ENCODE measurements at regions not wholly inside any gene's neighbourhood (a gene's known extent, or its start where the extent isn't known, plus 50 kb on each side); places are given as distances from the start of the nearest gene placed in this dataset.
"Not testable (repeated sequence)": the region's sequence is repeated elsewhere in the genome, so short reads cannot be mapped to it uniquely, and the experiment has no call there.

GRCh38 chr5:7209658-7210057 lies 186.3 kb upstream of the ADCY2 start:
- DNase-seq (ENCODE audit: low read depth in 2 of 2, low spot score in 1 of 2) = no peak

GRCh38 chr5:7210549-7210948 lies 185.4 kb upstream of the ADCY2 start:
- no peak for DNase-seq (ENCODE audit: low read depth in 2 of 2, low spot score in 1 of 2)

- no peak for DNase-seq (ENCODE audit: low read depth in 2 of 2, low spot score in 1 of 2)
Observed at GRCh38 chr5:7213525-7213924, 182.4 kb upstream of the ADCY2 start.

DNA sequence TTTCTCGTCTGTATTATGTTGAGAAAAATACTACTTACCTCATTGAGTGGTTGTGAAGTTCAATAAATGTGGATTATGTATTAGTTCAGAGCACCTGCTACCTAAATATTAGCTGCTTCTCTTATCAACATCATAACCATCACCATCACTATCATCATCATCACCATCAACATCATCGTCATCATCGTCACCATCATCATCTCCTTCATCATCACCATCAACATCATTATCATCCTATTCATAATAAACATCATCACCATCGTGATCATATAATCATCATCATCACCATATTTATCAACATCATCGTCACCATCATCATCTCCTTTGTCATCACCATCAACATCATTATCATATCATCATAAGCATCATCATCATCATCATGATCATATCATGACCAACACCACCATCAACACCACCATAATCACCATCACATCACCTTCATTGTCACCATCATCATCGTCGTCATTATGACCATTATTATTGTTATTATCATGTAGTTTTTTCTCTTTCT lies 181.0 kb upstream of the ADCY2 start:
- no peak for DNase-seq (ENCODE audit: low read depth in 2 of 2, low spot score in 1 of 2)

DNA sequence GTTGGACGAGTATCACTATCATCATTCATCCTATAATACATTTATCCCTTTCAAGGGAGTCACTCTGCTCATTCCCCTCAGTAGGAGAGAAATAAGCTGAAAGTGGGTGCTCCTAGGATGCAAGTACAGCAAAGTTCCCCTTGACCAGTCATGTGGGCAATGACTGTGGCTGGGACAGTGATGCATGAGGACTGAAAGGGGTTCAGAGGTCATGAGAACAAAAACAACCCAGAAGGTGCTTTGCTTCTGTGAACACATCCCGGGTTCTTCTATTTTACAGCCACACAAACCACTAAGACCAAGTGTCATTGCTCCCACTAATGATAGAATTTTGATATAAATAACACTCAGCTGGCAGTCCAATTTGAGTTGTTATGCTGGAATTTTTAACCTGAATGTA lies 177.8 kb upstream of the ADCY2 start:
- DNase-seq (ENCODE audit: low read depth in 2 of 2, low spot score in 1 of 2) = no peak

DNA sequence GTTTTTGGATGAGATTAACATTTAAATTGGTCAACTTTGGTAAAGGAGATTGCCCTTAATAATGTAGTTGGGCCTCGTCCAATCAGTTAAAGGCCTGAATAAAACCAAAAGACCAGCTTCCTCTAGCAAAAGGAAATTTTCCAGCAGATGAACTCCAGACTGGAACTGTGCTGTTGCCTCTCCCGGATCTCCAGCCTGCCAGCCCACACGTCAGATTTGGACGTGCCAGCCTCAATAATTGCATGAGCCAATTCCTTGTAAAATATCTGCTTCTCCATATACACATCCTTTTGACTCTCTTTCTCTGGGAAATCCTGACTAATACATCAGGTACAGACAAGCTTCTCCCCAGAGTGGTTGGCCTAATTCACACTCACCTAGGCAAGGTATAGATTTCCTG lies 175.8 kb upstream of the ADCY2 start:
- DNase-seq (ENCODE audit: low read depth in 2 of 2, low spot score in 1 of 2) = no peak

DNA sequence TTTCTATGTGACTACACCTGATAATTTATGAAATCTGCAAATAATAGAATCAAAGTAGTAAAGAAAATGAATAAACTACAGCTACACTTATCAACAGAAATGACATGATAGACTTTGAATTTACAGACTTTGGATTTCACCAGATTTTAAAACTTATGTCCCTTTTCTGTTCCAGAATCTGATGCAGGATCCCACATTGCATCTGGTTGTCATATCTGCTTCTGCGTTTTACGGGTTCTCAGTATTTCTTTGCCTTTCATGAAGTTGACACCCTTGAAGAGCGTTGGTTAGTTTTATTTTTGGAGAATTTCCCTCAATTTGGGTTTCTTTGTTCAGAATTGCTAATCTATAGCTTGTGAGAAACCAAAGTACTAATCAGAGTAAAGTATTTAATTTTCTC lies 174.9 kb upstream of the ADCY2 start:
- no peak for DNase-seq (ENCODE audit: low read depth in 2 of 2, low spot score in 1 of 2)

DNA sequence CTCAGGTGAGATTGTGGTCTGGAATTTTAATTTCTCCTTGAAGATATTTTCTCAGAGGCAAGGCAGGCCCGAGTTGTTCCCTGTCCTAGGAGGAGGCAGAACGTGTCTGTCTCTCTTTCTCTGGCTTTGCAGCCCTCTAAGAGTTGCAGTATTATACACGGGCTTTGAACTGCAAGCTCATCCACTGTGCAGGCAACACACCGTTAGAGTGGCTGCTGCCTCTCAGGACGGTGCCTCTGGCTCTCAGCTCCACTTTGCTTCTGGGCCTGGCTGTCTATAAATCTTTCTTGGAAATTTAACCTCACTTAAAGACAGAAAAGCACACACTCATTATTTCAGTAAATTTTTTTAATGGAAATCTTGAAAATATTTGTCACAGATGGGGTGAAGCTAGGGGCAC lies 170.1 kb upstream of the ADCY2 start:
- no peak for DNase-seq (ENCODE audit: low read depth in 2 of 2, low spot score in 1 of 2)

- DNase-seq (ENCODE audit: low read depth in 2 of 2, low spot score in 1 of 2) = no peak
Observed at GRCh38 chr5:7242118-7242710, 153.7 kb upstream of the ADCY2 start.

- no peak for DNase-seq (ENCODE audit: low read depth in 2 of 2, low spot score in 1 of 2)
Observed at GRCh38 chr5:7244208-7244607, 151.7 kb upstream of the ADCY2 start.

DNA sequence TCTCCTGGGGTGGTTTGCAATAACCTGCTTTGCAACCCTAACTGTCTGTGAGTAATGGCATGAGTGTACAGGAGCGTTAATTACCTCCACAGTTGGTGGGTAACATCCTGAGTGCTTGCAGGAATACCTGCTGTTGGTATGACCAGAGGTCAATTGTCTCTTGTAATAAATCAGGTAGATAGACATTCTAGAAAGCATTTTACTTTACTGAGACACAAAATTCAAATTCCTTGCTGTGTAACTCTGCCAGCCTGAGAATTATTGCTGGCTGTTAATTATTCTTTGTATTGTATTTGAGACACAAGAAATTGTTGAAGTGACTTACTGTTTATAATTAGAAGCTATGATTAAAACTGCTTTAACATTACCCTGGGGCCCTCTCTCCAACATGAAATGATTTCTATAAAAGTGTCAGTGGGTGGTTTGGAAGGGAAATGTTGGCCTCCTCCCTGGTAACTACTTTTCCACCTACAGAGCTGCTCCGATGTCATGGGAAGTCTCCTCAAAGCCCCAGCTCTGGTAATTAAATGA lies 150.8 kb upstream of the ADCY2 start:
- DNase-seq (ENCODE audit: low read depth in 2 of 2, low spot score in 1 of 2) = no peak

DNA sequence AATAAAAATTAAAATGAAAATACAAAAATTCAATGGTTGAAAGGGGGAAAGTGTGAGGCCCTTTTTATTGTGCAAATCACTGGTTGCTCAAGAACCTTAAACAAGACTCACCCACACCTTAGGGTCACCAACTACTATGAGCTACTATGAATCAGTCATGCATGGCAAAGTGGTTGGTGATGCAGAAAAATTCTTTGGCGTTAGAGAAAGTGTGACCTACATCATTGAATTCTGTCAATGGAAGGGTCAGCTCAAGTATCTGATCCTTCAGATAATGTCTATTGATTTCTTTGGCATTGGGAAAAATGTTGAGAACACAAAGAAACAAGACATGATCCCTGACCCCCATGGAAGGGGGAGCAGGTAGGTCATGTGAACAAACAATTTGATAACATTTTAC lies 149.7 kb upstream of the ADCY2 start:
- DNase-seq (ENCODE audit: low read depth in 2 of 2, low spot score in 1 of 2) = no peak

DNA sequence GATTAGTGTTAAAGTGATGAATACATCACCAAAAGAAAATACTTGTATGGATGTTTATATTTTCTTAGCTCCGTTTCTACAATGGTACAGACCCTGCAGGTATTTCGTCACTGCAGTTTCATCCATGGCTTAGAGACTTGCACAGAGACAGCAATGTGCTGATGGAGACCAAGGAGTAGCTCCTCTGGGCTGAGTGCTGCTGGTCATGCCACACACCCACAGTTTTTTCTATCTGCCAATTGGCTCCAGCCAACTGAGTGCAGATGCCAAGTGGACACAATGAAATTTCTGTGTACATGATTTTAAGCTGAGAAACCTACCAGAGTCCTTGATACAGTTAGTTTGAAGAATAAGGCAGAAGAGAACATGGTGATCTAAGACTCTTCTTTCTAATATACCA lies 145.9 kb upstream of the ADCY2 start:
- no peak for DNase-seq (ENCODE audit: low read depth in 2 of 2, low spot score in 1 of 2)

DNA sequence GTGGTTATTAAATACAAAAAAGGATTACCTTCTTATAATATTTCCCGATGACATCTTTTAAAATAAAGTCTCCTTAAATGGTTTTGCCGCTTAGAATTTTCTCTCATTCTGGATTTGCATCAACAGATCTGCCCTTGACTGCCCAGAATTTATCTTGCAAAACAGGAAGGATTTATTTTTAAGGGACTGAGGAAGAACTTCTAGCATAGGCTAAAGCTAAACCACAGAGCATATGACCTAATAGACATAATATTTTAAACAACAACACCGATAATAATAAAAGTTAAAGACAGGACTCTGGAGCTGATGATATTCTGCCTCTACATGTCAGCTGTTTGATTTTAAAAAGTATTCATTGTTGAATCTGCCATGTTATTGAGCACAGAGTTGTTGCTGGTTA lies 145.3 kb upstream of the ADCY2 start:
- DNase-seq (ENCODE audit: low read depth in 2 of 2, low spot score in 1 of 2) = no peak

- DNase-seq (ENCODE audit: low read depth in 2 of 2, low spot score in 1 of 2) = no peak
Observed at GRCh38 chr5:7251132-7251531, 144.8 kb upstream of the ADCY2 start.

- DNase-seq (ENCODE audit: low read depth in 2 of 2, low spot score in 1 of 2) = no peak
Observed at GRCh38 chr5:7261049-7261448, 134.9 kb upstream of the ADCY2 start.

DNA sequence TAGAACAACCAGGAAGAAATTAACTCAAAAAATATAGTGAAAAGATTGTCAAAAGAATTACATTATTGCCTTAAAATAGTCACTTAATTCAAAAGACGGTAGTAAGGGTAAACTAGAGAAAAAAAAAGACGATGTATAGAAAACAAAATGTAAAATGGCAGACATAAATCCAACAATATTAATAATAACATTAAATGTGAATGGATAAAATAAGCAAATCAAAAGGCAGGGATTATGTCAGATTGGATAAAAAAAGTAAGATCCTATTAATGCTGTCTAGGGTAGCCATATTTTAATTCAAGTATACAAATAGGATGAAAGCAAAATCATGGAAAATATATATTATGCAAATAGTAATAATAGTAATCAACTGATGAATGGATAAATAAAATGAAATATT lies 134.0 kb upstream of the ADCY2 start:
- no peak for DNase-seq (ENCODE audit: low read depth in 2 of 2, low spot score in 1 of 2)

- not testable (repeated sequence) for DNase-seq (ENCODE audit: low read depth in 2 of 2, low spot score in 1 of 2)
Observed at GRCh38 chr5:7263398-7264015, 132.4 kb upstream of the ADCY2 start.

DNA sequence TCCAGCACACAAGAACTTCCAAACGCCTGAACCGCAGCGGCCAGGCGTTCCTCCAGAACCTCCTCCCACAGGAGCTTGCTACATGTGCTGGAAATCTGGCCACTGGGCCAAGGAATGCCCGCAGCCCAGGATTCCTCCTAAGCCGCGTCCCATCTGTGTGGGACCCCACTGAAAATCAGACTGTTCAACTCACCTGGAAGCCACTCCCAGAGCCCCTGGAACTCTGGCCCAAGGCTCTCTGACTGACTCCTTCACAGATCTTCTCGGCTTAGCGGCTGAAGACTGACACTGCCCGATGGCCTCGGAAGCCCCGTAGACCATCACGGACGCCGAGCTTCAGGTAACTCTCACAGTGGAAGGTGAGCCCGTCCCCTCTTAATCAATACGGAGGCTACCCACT lies 130.2 kb upstream of the ADCY2 start:
- not testable (repeated sequence) for DNase-seq (ENCODE audit: low read depth in 2 of 2, low spot score in 1 of 2)

GRCh38 chr5:7268722-7269121 lies 127.2 kb upstream of the ADCY2 start:
- DNase-seq (ENCODE audit: low read depth in 2 of 2, low spot score in 1 of 2) = not testable (repeated sequence)

GRCh38 chr5:7269591-7270274 lies 126.2 kb upstream of the ADCY2 start:
- no peak for DNase-seq (ENCODE audit: low read depth in 2 of 2, low spot score in 1 of 2)

- DNase-seq (ENCODE audit: low read depth in 2 of 2, low spot score in 1 of 2) = no peak
Observed at GRCh38 chr5:7271435-7272084, 124.4 kb upstream of the ADCY2 start.
